WTC11 (cell line): ENCODE measurements at regions not wholly inside any gene's neighbourhood (a gene's known extent, or its start where the extent isn't known, plus 50 kb on each side); places are given as distances from the start of the nearest gene placed in this dataset.

Source experiments
- ATAC-seq: fragments of 200-7000 bp; cut with Tn5 transposase; 2 replicates; pipeline ENCODE4 v1.10.0; 2021; ENCODE audit warnings: mild to moderate bottlenecking, moderate library complexity
- CTCF ChIA-PET: fragments of 300-600 bp; sonication (Branson Sonifier 250); formaldehyde crosslinking; loops from one replicate; lab custom pipeline; 2021; ENCODE audit warnings: antibody characterized with exemption; lab: Charles Lee
- POLR2A ChIA-PET: fragments of 350-600 bp; sonication (Branson Sonifier 250); formaldehyde crosslinking; loops from one replicate; lab custom pipeline; 2021; ENCODE audit warnings: antibody characterized with exemption; lab: Charles Lee
- DNase-seq: peaks from one replicate; pipeline ENCODE4 v3.0.0; 2021; ENCODE audit warnings: low spot score
- H3K27ac Mint-ChIP-seq: 2 replicates; pipeline ENCODE4 v1.8.0; 2021; ENCODE audit warnings: mixed read lengths
- H3K27me3 Mint-ChIP-seq: 2 replicates; pipeline ENCODE4 v1.8.0; 2021; ENCODE audit warnings: low read depth, mild to moderate bottlenecking, moderate library complexity, mixed read lengths
- H3K36me3 Mint-ChIP-seq: 2 replicates; pipeline ENCODE4 v1.8.0; 2021; ENCODE audit warnings: mixed read lengths
- H3K4me1 Mint-ChIP-seq: 2 replicates; pipeline ENCODE4 v1.8.0; 2022; ENCODE audit warnings: mixed read lengths
- H3K4me3 Mint-ChIP-seq: 2 replicates; pipeline ENCODE4 v1.8.0; 2021; ENCODE audit warnings: mild to moderate bottlenecking, moderate library complexity, mixed read lengths
- H3K9me3 Mint-ChIP-seq: 2 replicates; pipeline ENCODE4 v1.8.0; 2021; ENCODE audit warnings: mixed read lengths
- AFF4 ChIP-seq: sonication (generic); formaldehyde crosslinking; IDR thresholded peaks from 2 replicates; pipeline ENCODE4 v1.8.1; 2023; ENCODE audit warnings: mild to moderate bottlenecking, missing genetic modification reagents, borderline replicate concordance
- CREB1 ChIP-seq: sonication (generic); formaldehyde crosslinking; IDR thresholded peaks from 2 replicates; pipeline ENCODE4 v1.8.0; 2023; ENCODE audit warnings: mild to moderate bottlenecking, missing genetic modification reagents
- EMX1 ChIP-seq: fragments of 250-450 bp; sonication (Bioruptor Pico); IDR thresholded peaks from 2 replicates; pipeline ENCODE4 v1.8.0; 2021; ENCODE audit warnings: mild to moderate bottlenecking
- ERG ChIP-seq: fragments of 250-450 bp; sonication (Bioruptor Pico); IDR thresholded peaks from 2 replicates; pipeline ENCODE4 v1.8.0; 2021; ENCODE audit warnings: mild to moderate bottlenecking
- FOXK1 ChIP-seq: sonication (generic); formaldehyde crosslinking; IDR thresholded peaks from 2 replicates; pipeline ENCODE4 v1.8.0; 2022; ENCODE audit warnings: mild to moderate bottlenecking, moderate library complexity, missing genetic modification reagents
- GABPB1 ChIP-seq: sonication (generic); formaldehyde crosslinking; IDR thresholded peaks from 2 replicates; pipeline ENCODE4 v1.8.1; 2023; ENCODE audit warnings: mild to moderate bottlenecking, missing genetic modification reagents
- GRHL2 ChIP-seq: fragments of 250-450 bp; sonication (Bioruptor Pico); IDR thresholded peaks from 2 replicates; pipeline ENCODE4 v1.8.0; 2022; ENCODE audit warnings: mild to moderate bottlenecking, moderate library complexity; ENCODE audit not compliant: insufficient replicate concordance, severe bottlenecking
- HMGA2 ChIP-seq: fragments of 250-450 bp; sonication (Bioruptor Pico); IDR thresholded peaks from 2 replicates; pipeline ENCODE4 v1.4.0; 2021; ENCODE audit warnings: mild to moderate bottlenecking, moderate library complexity
- IRF2 ChIP-seq: sonication (generic); formaldehyde crosslinking; IDR thresholded peaks from 2 replicates; pipeline ENCODE4 v1.8.0; 2022; ENCODE audit warnings: low read depth, missing genetic modification reagents, borderline replicate concordance
- MLX ChIP-seq: sonication (generic); formaldehyde crosslinking; IDR thresholded peaks from 2 replicates; pipeline ENCODE4 v1.8.1; 2023; ENCODE audit warnings: mild to moderate bottlenecking, missing genetic modification reagents, moderate library complexity
- MXD4 ChIP-seq: fragments of 250-450 bp; sonication (Bioruptor Pico); IDR thresholded peaks from 2 replicates; pipeline ENCODE4 v1.8.0; 2021; ENCODE audit warnings: mild to moderate bottlenecking, moderate library complexity, borderline replicate concordance
- NFE2L1 ChIP-seq: sonication (generic); formaldehyde crosslinking; IDR thresholded peaks from 2 replicates; pipeline ENCODE4 v1.8.1; 2023; ENCODE audit warnings: missing genetic modification reagents
- NFYB ChIP-seq: sonication (generic); formaldehyde crosslinking; conservative IDR thresholded peaks from 2 replicates; pipeline ENCODE4 v1.8.0; 2022; ENCODE audit warnings: low read depth, missing genetic modification reagents
- PREB ChIP-seq: sonication (generic); formaldehyde crosslinking; IDR thresholded peaks from 2 replicates; pipeline ENCODE4 v1.8.1; 2022; ENCODE audit warnings: mild to moderate bottlenecking, missing genetic modification reagents, moderate library complexity, borderline replicate concordance
- PRRX2 ChIP-seq: fragments of 250-450 bp; sonication (Bioruptor Pico); IDR thresholded peaks from 2 replicates; pipeline ENCODE4 v1.8.0; 2021; ENCODE audit warnings: mild to moderate bottlenecking
- RELA ChIP-seq: sonication (generic); formaldehyde crosslinking; IDR thresholded peaks from 2 replicates; pipeline ENCODE4 v1.8.1; 2022; ENCODE audit warnings: missing genetic modification reagents, mild to moderate bottlenecking, borderline replicate concordance
- RORB ChIP-seq: fragments of 250-450 bp; sonication (Bioruptor Pico); IDR thresholded peaks from 2 replicates; pipeline ENCODE4 v1.9.0; 2021; ENCODE audit warnings: mild to moderate bottlenecking
- SMAD3 ChIP-seq: sonication (generic); formaldehyde crosslinking; IDR thresholded peaks from 2 replicates; pipeline ENCODE4 v1.8.0; 2022; ENCODE audit warnings: missing genetic modification reagents, mild to moderate bottlenecking, borderline replicate concordance
- USF1 ChIP-seq: sonication (generic); formaldehyde crosslinking; IDR thresholded peaks from 2 replicates; pipeline ENCODE4 v1.8.0; 2022; ENCODE audit warnings: mild to moderate bottlenecking, missing genetic modification reagents
- ZNF423 ChIP-seq: fragments of 250-450 bp; sonication (Bioruptor Pico); IDR thresholded peaks from 2 replicates; pipeline ENCODE4 v2.1.2; 2022; ENCODE audit warnings: mild to moderate bottlenecking, moderate library complexity
- TF ChIP-seq, protein P1 (sequence below): sonication (generic); formaldehyde crosslinking; IDR thresholded peaks from 2 replicates; pipeline ENCODE4 v1.8.0; 2022; ENCODE audit warnings: mild to moderate bottlenecking, missing genetic modification reagents
- TF ChIP-seq, protein P2 (sequence below): sonication (generic); formaldehyde crosslinking; IDR thresholded peaks from 2 replicates; pipeline ENCODE4 v1.8.0; 2023; ENCODE audit warnings: missing genetic modification reagents

- CTCF ChIA-PET = no interaction called here
- Mint-ChIP-seq H3K27me3 (no peaks in the 10 kb centered on the region), H3K4me3 (no peak overlapping the region)
Observed at GRCh38 chr1:95854457-95854856, 620.4 kb downstream of the RWDD3 start.

GRCh38 chr1:95863086-95863485 is 629.1 kb downstream of the RWDD3 start:
- no peak for DNase-seq
- CTCF ChIA-PET = no interaction called here
- Mint-ChIP-seq H3K36me3 (no peaks in the 10 kb centered on the region), H3K27me3 (no peaks in the 10 kb centered on the region), H3K27ac (no peak overlapping the region), H3K9me3 (no peaks in the 10 kb centered on the region), H3K4me3 (no peak overlapping the region), H3K4me1 (no peaks in the 10 kb centered on the region)
- TF ChIP-seq PREB (CRISPR knock-in tag) = no peak
- TF ChIP-seq ZNF423 (CRISPR knock-in tag) = no peak
- TF ChIP-seq GRHL2 (CRISPR knock-in tag) = no peak
- no peak for TF ChIP-seq IRF2 (CRISPR knock-in tag)
- TF ChIP-seq EMX1 = no peak
- no peak for TF ChIP-seq NFYB
- TF ChIP-seq MLX (CRISPR knock-in tag) = no peak
- no peak for TF ChIP-seq AFF4 (CRISPR knock-in tag)
- TF ChIP-seq FOXK1 (CRISPR knock-in tag) = no peak
- TF ChIP-seq SMAD3 (CRISPR knock-in tag) = no peak
- TF ChIP-seq NFE2L1 (CRISPR knock-in tag) = no peak
- TF ChIP-seq RORB (CRISPR knock-in tag) = no peak
- POLR2A ChIA-PET = no interaction called here
- ATAC-seq = no peak

More at GRCh38 chr1:95854457-95854856, 620.4 kb downstream of the RWDD3 start:
- no peaks in the 10 kb centered on the region for H3K36me3 Mint-ChIP-seq
- no peaks in the 10 kb centered on the region for H3K9me3 Mint-ChIP-seq
- TF ChIP-seq FOXK1 (CRISPR knock-in tag) (no peak), GRHL2 (CRISPR knock-in tag) (no peak)
- TF ChIP-seq, protein P1, sequence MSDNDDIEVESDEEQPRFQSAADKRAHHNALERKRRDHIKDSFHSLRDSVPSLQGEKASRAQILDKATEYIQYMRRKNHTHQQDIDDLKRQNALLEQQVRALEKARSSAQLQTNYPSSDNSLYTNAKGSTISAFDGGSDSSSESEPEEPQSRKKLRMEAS = no peak
- TF ChIP-seq, all 79 proteins: peak for 0
- peaks cover 8% of the 10 kb centered on the region for H3K4me1 Mint-ChIP-seq
- H3K27ac Mint-ChIP-seq = no peak overlapping the region
- POLR2A ChIA-PET = no interaction called here
- no peak for ATAC-seq
- no peak for DNase-seq

DNA sequence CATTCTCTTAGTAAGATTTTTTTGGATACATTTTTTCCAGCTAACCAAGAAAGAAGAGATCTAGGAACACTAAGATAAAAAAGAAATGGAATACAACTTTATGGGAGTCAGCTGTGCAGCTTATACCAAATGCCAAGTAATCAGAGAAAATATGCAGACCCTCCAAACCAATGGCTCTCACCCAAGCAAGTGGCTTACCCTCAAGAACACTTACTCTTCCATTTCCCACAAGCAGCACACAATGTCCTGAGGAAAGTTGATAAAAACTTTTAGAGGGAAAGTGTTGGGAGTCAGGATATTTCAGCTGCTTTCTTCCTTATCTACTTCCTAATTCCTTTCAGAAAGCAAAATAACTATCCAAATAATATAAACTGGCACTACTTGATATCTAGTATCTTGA is 631.8 kb downstream of the RWDD3 start:
- no peak overlapping the region for H3K27ac Mint-ChIP-seq
- H3K27me3 Mint-ChIP-seq = no peaks in the 10 kb centered on the region
- ATAC-seq (no peak), DNase-seq (no peak)
- no peaks in the 10 kb centered on the region for H3K36me3 Mint-ChIP-seq
- no peaks in the 10 kb centered on the region for H3K4me1 Mint-ChIP-seq
- H3K4me3 Mint-ChIP-seq = no peak overlapping the region
- ChIA-PET POLR2A (no interaction called here), CTCF (no interaction called here)
- no peaks in the 10 kb centered on the region; the same call in 1 of the 2 replicates for H3K9me3 Mint-ChIP-seq
- TF ChIP-seq NFE2L1 (CRISPR knock-in tag) = no peak
- TF ChIP-seq HMGA2 (CRISPR knock-in tag) = no peak
- TF ChIP-seq MLX (CRISPR knock-in tag) = no peak
- no peak for TF ChIP-seq USF1 (CRISPR knock-in tag)
- TF ChIP-seq, protein P2, sequence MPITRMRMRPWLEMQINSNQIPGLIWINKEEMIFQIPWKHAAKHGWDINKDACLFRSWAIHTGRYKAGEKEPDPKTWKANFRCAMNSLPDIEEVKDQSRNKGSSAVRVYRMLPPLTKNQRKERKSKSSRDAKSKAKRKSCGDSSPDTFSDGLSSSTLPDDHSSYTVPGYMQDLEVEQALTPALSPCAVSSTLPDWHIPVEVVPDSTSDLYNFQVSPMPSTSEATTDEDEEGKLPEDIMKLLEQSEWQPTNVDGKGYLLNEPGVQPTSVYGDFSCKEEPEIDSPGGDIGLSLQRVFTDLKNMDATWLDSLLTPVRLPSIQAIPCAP (CRISPR knock-in tag) = no peak
- TF ChIP-seq GRHL2 (CRISPR knock-in tag) = no peak
- no peak for TF ChIP-seq GABPB1
- no peak for TF ChIP-seq CREB1
- TF ChIP-seq SMAD3 (CRISPR knock-in tag) = no peak
- TF ChIP-seq MXD4 = no peak
- no peak for TF ChIP-seq ERG (CRISPR knock-in tag)
- no peak for TF ChIP-seq RELA (CRISPR knock-in tag)
- no peak for TF ChIP-seq PREB (CRISPR knock-in tag)
- TF ChIP-seq PRRX2 (CRISPR knock-in tag) = no peak
